H9 (cell line): ENCODE measurements at regions not wholly inside any gene's neighbourhood (a gene's known extent, or its start where the extent isn't known, plus 50 kb on each side); places are given as distances from the start of the nearest gene placed in this dataset.

Source experiments
- DNase-seq: peaks from one replicate; pipeline ENCODE4 v3.0.0-alpha.2; 2017
- H2AFZ ChIP-seq: one replicate; pipeline ENCODE4 v1.6.1; 2013; ENCODE audit warnings: mild to moderate bottlenecking, low read length, control low read depth, moderate library complexity
- H2AK5ac ChIP-seq: 2 replicates; pipeline ENCODE4 v1.6.1; 2013; ENCODE audit warnings: low read length, control low read depth, mixed read lengths; ENCODE audit not compliant: insufficient read length
- H2BK120ac ChIP-seq: one replicate; pipeline ENCODE4 v1.6.1; 2013; ENCODE audit warnings: low read depth, mild to moderate bottlenecking, low read length, control low read depth, inconsistent platforms; ENCODE audit not compliant: poor library complexity, severe bottlenecking
- H2BK12ac ChIP-seq: 2 replicates; pipeline ENCODE4 v1.6.1; 2013; ENCODE audit warnings: low read length, control low read depth, mixed read lengths, low read depth; ENCODE audit not compliant: insufficient read length
- H2BK15ac ChIP-seq: 2 replicates; pipeline ENCODE4 v1.6.1; 2013; ENCODE audit warnings: low read depth, low read length, control low read depth
- H2BK20ac ChIP-seq: one replicate; pipeline ENCODE4 v1.6.1; 2013; ENCODE audit warnings: low read depth, mild to moderate bottlenecking, low read length, control low read depth, inconsistent platforms; ENCODE audit not compliant: poor library complexity, severe bottlenecking
- H2BK5ac ChIP-seq: 2 replicates; pipeline ENCODE4 v1.6.1; 2013; ENCODE audit warnings: low read length, control low read depth, mixed read lengths; ENCODE audit not compliant: insufficient read length
- H3K14ac ChIP-seq: 2 replicates; pipeline ENCODE4 v1.6.1; 2013; ENCODE audit warnings: low read length, control low read depth; ENCODE audit not compliant: insufficient read depth
- H3K18ac ChIP-seq: 2 replicates; pipeline ENCODE4 v1.6.1; 2013; ENCODE audit warnings: low read depth, mild to moderate bottlenecking, mixed read lengths, low read length, control low read depth; ENCODE audit not compliant: insufficient read length
- H3K23ac ChIP-seq: 2 replicates; pipeline ENCODE4 v1.6.1; 2013; ENCODE audit warnings: low read length, control low read depth, mixed read lengths, low read depth; ENCODE audit not compliant: insufficient read length
- H3K23me2 ChIP-seq: 2 replicates; pipeline ENCODE4 v1.6.1; 2013; ENCODE audit warnings: low read depth, mild to moderate bottlenecking, mixed read lengths, low read length, control low read depth; ENCODE audit not compliant: insufficient read length, poor library complexity, severe bottlenecking
- H3K27ac ChIP-seq: 2 replicates; pipeline ENCODE4 v1.5.1; 2013; ENCODE audit warnings: low read length, control low read depth, mixed read lengths, low read depth; ENCODE audit not compliant: insufficient read length
- H3K27me3 ChIP-seq: 2 replicates; pipeline ENCODE4 v1.6.1; 2013; ENCODE audit warnings: low read length, control low read depth, inconsistent platforms; ENCODE audit not compliant: insufficient read depth
- H3K4ac ChIP-seq: 2 replicates; pipeline ENCODE4 v1.6.1; 2013; ENCODE audit warnings: low read depth, mild to moderate bottlenecking, control low read depth, inconsistent platforms, low read length, moderate library complexity
- H3K4me1 ChIP-seq: 2 replicates; pipeline ENCODE4 v1.6.1; 2013; ENCODE audit warnings: low read length, control low read depth, inconsistent platforms; ENCODE audit not compliant: insufficient read depth
- H3K4me2 ChIP-seq: 2 replicates; pipeline ENCODE4 v1.6.1; 2013; ENCODE audit warnings: low read length, control low read depth, mixed read lengths; ENCODE audit not compliant: insufficient read length, insufficient read depth
- H3K56ac ChIP-seq: 2 replicates; pipeline ENCODE4 v1.6.1; 2013; ENCODE audit warnings: low read depth, mild to moderate bottlenecking, mixed read lengths, low read length, control low read depth; ENCODE audit not compliant: insufficient read length
- H3K79me1 ChIP-seq: 2 replicates; pipeline ENCODE4 v1.6.1; 2013; ENCODE audit warnings: low read depth, mild to moderate bottlenecking, moderate library complexity, low read length, control low read depth, inconsistent platforms; ENCODE audit not compliant: insufficient read depth, poor library complexity, severe bottlenecking
- H3K79me2 ChIP-seq: 2 replicates; pipeline ENCODE4 v1.6.1; 2013; ENCODE audit warnings: low read length, control low read depth, inconsistent platforms; ENCODE audit not compliant: insufficient read depth
- H3K9ac ChIP-seq: 2 replicates; pipeline ENCODE4 v1.6.1; 2013; ENCODE audit warnings: low read length, control low read depth, mixed read lengths; ENCODE audit not compliant: insufficient read length; ENCODE audit errors: extremely low read depth
- H3K9me3 ChIP-seq: one replicate; pipeline ENCODE4 v1.6.1; 2013; ENCODE audit warnings: low read depth, low read length, inconsistent platforms; ENCODE audit not compliant: control insufficient read depth
- H3T11ph ChIP-seq: one replicate; pipeline ENCODE4 v1.6.1; 2013; ENCODE audit warnings: mild to moderate bottlenecking, low read length, control low read depth, inconsistent platforms
- H4K20me1 ChIP-seq: one replicate; pipeline ENCODE4 v1.6.1; 2013; ENCODE audit not compliant: control insufficient read depth, insufficient read length, insufficient read depth
- H4K5ac ChIP-seq: 2 replicates; pipeline ENCODE4 v1.6.1; 2013; ENCODE audit warnings: low read depth, mild to moderate bottlenecking, mixed read lengths, low read length, control low read depth; ENCODE audit not compliant: insufficient read length
- H4K8ac ChIP-seq: replicated peaks from 2 replicates; pipeline ENCODE4 v1.6.1; 2013; ENCODE audit warnings: low read length, control low read depth, mixed read lengths, low read depth; ENCODE audit not compliant: insufficient read length
- H4K91ac ChIP-seq: 2 replicates; pipeline ENCODE4 v1.6.1; 2013; ENCODE audit warnings: low read depth, mild to moderate bottlenecking, moderate library complexity, mixed read lengths, low read length, control low read depth; ENCODE audit not compliant: insufficient read length
- H3K27ac Mint-ChIP-seq, 3 experiments: 2 replicates in 2 of 3; 3 replicates in 1 of 3; pipeline ENCODE4 v1.8.0; 2020 to 2021; ENCODE audit warnings: mixed read lengths in 3 of 3, mild to moderate bottlenecking in 1 of 3, moderate library complexity in 1 of 3
- H3K27me3 Mint-ChIP-seq: 2 replicates; pipeline ENCODE4 v1.8.0; 2021; ENCODE audit warnings: low read depth, mild to moderate bottlenecking, moderate library complexity, mixed read lengths
- H3K36me3 Mint-ChIP-seq, 3 experiments: 2 replicates in 2 of 3; 3 replicates in 1 of 3; pipeline ENCODE4 v1.8.0; 2020 to 2021; ENCODE audit warnings: low read depth in 3 of 3, mixed read lengths in 3 of 3; ENCODE audit not compliant: insufficient read depth in 1 of 3
- H3K4me1 Mint-ChIP-seq, 2 experiments: 2 replicates each; pipeline ENCODE4 v1.8.0; 2020; ENCODE audit warnings: mixed read lengths in 2 of 2
- H3K4me3 Mint-ChIP-seq, 2 experiments: 2 replicates in 1 of 2; 3 replicates in 1 of 2; pipeline ENCODE4 v1.8.0; 2020 to 2021; ENCODE audit warnings: mild to moderate bottlenecking in 2 of 2, mixed read lengths in 2 of 2, moderate library complexity in 1 of 2
- H3K9me3 Mint-ChIP-seq, 2 experiments: 2 replicates in 1 of 2; 3 replicates in 1 of 2; pipeline ENCODE4 v1.8.0; 2020; ENCODE audit warnings: mild to moderate bottlenecking in 2 of 2, mixed read lengths in 2 of 2, moderate library complexity in 1 of 2
- CTCF ChIP-seq: fragments of 200-600 bp; sonication (generic); conservative IDR thresholded peaks from 3 replicates; pipeline ENCODE4 v1.8.0; 2021; ENCODE audit warnings: antibody characterized with exemption, mild to moderate bottlenecking
- WGBS: extraction: QIAGEN DNeasy Blood & Tissue Kit; methylation state at CpG from one replicate; pipeline ENCODE4 v1.1.7; 2013; ENCODE audit warnings: missing lambda C conversion rate, low lambda C conversion rate, mixed read lengths; ENCODE audit not compliant: insufficient read length; ENCODE audit errors: extremely low coverage; 5-methylcytosine and 5-hydroxymethylcytosine counted together

- Histone ChIP-seq H3K9ac (no peak overlapping the region), H3K79me1 (no peaks in the 10 kb centered on the region), H3K14ac (no peak overlapping the region), H3K56ac (no peak overlapping the region), H3K27ac (no peak overlapping the region), H3K27me3 (no peaks in the 10 kb centered on the region), H2AK5ac (no peak overlapping the region), H2BK12ac (no peak overlapping the region), H3K9me3 (no peaks in the 10 kb centered on the region), H3K4ac (no peak overlapping the region), H2BK15ac (no peak overlapping the region), H2AFZ (no peak overlapping the region), H3K23me2 (no peaks in the 10 kb centered on the region), H3K18ac (no peak overlapping the region), H4K5ac (no peak overlapping the region), H4K91ac (no peak overlapping the region), H4K20me1 (no peaks in the 10 kb centered on the region), H3K79me2 (no peaks in the 10 kb centered on the region), H2BK120ac (no peak overlapping the region), H3K23ac (no peak overlapping the region), H4K8ac (no peak overlapping the region), H3T11ph (no peak overlapping the region), H2BK5ac (no peak overlapping the region), H3K4me2 (no peak overlapping the region), H3K4me1 (no peaks in the 10 kb centered on the region), H2BK20ac (no peak overlapping the region)
- TF ChIP-seq CTCF: no peak
- no peaks in the 10 kb centered on the region for H3K9me3 Mint-ChIP-seq
- DNase-seq: no peak
- H3K36me3 Mint-ChIP-seq: no peaks in the 10 kb centered on the region
- WGBS: no CpG with 5 or more reads among the region's 1 CpG
- no peak overlapping the region for H3K27ac Mint-ChIP-seq
- H3K4me1 Mint-ChIP-seq: peaks cover 0 to 8% of the 10 kb centered on the region in 2 experiments; a peak in 1 of 4 replicates
- no peak overlapping the region for H3K4me3 Mint-ChIP-seq
- H3K27me3 Mint-ChIP-seq: no peaks in the 10 kb centered on the region
Measured at GRCh38 chr4:170849969-170850368, 760.2 kb upstream of the AADAT start.
